ENCODE measurements at regions not wholly inside any gene's neighbourhood (a gene's known extent, or its start where the extent isn't known, plus 50 kb on each side); places are given as distances from the start of the nearest gene placed in this dataset.

GRCh38 chr12:66744461-66744860 lies 65.6 kb upstream of the GRIP1 start:
- TF ChIP-seq ETS1 (IDR thresholded peaks at IDR 0.05) (no peak), ZNF114 (CRISPR knock-in tag; IDR thresholded peaks at IDR 0.05) (no peak), STAT1 (IDR thresholded peaks at IDR 0.05; ENCODE audit: unreplicated experiment) (no peak), CREB1 (CRISPR knock-in tag; IDR thresholded peaks at IDR 0.05; ENCODE audit: low read depth) (no peak), NANOG (IDR thresholded peaks at IDR 0.05; ENCODE audit: borderline replicate concordance) (no peak), JUNB (IDR thresholded peaks at IDR 0.05; ENCODE audit: unreplicated experiment) (no peak), REST (IDR thresholded peaks at IDR 0.05; ENCODE audit: unreplicated experiment) (no peak), EZH2phosphoT487 (IDR thresholded peaks at IDR 0.05; ENCODE audit: unreplicated experiment) (no peak), POLR2AphosphoS5 (IDR thresholded peaks at IDR 0.05; ENCODE audit: low read depth) (no peak), ZNF462 (CRISPR knock-in tag; IDR thresholded peaks at IDR 0.05) (no peak), CTCF (conservative IDR thresholded peaks at IDR 0.05; ENCODE audit: low read depth in 2 of 2) (no peak), EZH2 (IDR thresholded peaks at IDR 0.05; ENCODE audit: low read depth, unreplicated experiment) (no peak), ZNF331 (CRISPR knock-in tag; IDR thresholded peaks at IDR 0.05; ENCODE audit: low read depth) (no peak)
- Mint-ChIP-seq H3K4me3 (no peak overlapping the region), H3K27ac (no peak overlapping the region), H3K4me1 (peaks cover 15% of the 10 kb centered on the region), H3K36me3 (ENCODE audit: low read depth) (no peaks in the 10 kb centered on the region), H3K27me3 (ENCODE audit: insufficient read depth, low read depth, poor library complexity) (no peaks in the 10 kb centered on the region), H3K9me3 (no peaks in the 10 kb centered on the region)
- H3F3A ChIP-seq (replicated peaks; ENCODE audit: low read depth), result no peaks in the 10 kb centered on the region
- no peaks in the 10 kb centered on the region for H3K79me2 ChIP-seq (replicated peaks; ENCODE audit: insufficient read depth)
- H4K20me1 ChIP-seq (replicated peaks; ENCODE audit: insufficient read depth), result no peaks in the 10 kb centered on the region
- no peaks in the 10 kb centered on the region for H3K36me3 ChIP-seq (ENCODE audit: insufficient read depth)
- no peaks in the 10 kb centered on the region for H3K9me2 ChIP-seq (ENCODE audit: insufficient read depth)
- no peaks in the 10 kb centered on the region for H3K4me1 ChIP-seq (ENCODE audit: insufficient read depth)
- no peaks in the 10 kb centered on the region for H3K27me3 ChIP-seq (ENCODE audit: insufficient read depth)
- no peak overlapping the region for H3K27ac ChIP-seq (ENCODE audit: low read depth)
- no peak overlapping the region for H3K4me3 ChIP-seq
- DNase-seq (ENCODE audit: low spot score), result no peak
- ATAC-seq, result no peak
- H2AFZ ChIP-seq, result no peak overlapping the region
- no peak overlapping the region for H3K4me2 ChIP-seq
